Breast epithelium (tissue), 4 donors: ENCODE measurements at regions not wholly inside any gene's neighbourhood (a gene's known extent, or its start where the extent isn't known, plus 50 kb on each side); places are given as distances from the start of the nearest gene placed in this dataset.

Experiments used
- DNase-seq, 2 donors: peaks; one replicate each; pipeline ENCODE4 v3.0.0-alpha.2; 2019; ENCODE audit warnings: low spot score in 2 of 2
- H3K27ac ChIP-seq, 2 donors: fragments of 200-600 bp; sonication (generic) in 1 of 2; one replicate each; pipeline ENCODE4 v1.5.1; 2016 to 2019; ENCODE audit warnings: mild to moderate bottlenecking in 1 of 2
- H3K27me3 ChIP-seq, 2 donors: fragments of 200-600 bp; sonication (generic) in 1 of 2; one replicate each; pipeline versions ENCODE4 v1.5.1 to v1.6.0; 2017 to 2019; ENCODE audit warnings: control low read depth in 1 of 2, mild to moderate bottlenecking in 1 of 2
- H3K36me3 ChIP-seq: fragments of 200-600 bp; one replicate; pipeline ENCODE4 v1.5.1; 2019
- H3K4me1 ChIP-seq, 2 donors: fragments of 200-600 bp; sonication (generic); one replicate each; pipeline ENCODE4 v1.5.1; 2016 to 2019; ENCODE audit warnings: control low read depth in 1 of 2
- H3K4me3 ChIP-seq, 3 donors: fragments of 200-600 bp; sonication (generic); 1 replicate in 2 of 3; 2 replicates in 1 of 3; pipeline ENCODE4 v1.5.1; 2016 to 2019; ENCODE audit warnings: mild to moderate bottlenecking in 3 of 3, moderate library complexity in 2 of 3
- H3K9me3 ChIP-seq, 2 donors: fragments of 200-600 bp; sonication (generic) in 1 of 2; one replicate each; pipeline ENCODE4 v1.5.1; 2016 to 2019; ENCODE audit warnings: control low read depth in 1 of 2
- POLR2A ChIP-seq: fragments of 450-650 bp; IDR thresholded peaks from one replicate; pipeline ENCODE4 v1.6.1; 2016; ENCODE audit warnings: antibody characterized with exemption, mild to moderate bottlenecking, moderate library complexity
- POLR2AphosphoS5 ChIP-seq, 3 donors: sonication (generic); formaldehyde crosslinking; IDR thresholded peaks; one replicate each; pipeline ENCODE4 v1.6.1; 2017; ENCODE audit warnings: antibody characterized with exemption in 3 of 3
- intact Hi-C: fragments of 100-400 bp; cut with DNase I; formaldehyde crosslinking; loops from one replicate; pipeline ENCODE4 v1.15.1; 2023; ENCODE audit warnings: low total_unique reads
- TF ChIP-seq, protein P1 (sequence below), 3 donors: fragments of 450-650 bp; IDR thresholded peaks; one replicate each; pipeline ENCODE4 v1.5.1; 2016 to 2017; ENCODE audit warnings: antibody characterized with exemption in 3 of 3, mild to moderate bottlenecking in 3 of 3, moderate library complexity in 3 of 3

GRCh38 chr5:56314529-56314928, 81.4 kb upstream of the ANKRD55 start:
- intact Hi-C loops = no loop called here
- Histone ChIP-seq H3K36me3 (no peaks in the 10 kb centered on the region), H3K4me1 (no peaks in the 10 kb centered on the region), H3K27ac (no peak overlapping the region), H3K9me3 (no peaks in the 10 kb centered on the region), H3K4me3 (no peak overlapping the region), H3K27me3 (no peaks in the 10 kb centered on the region)
- DNase-seq = no peak
- no peak for TF ChIP-seq POLR2AphosphoS5 (IDR thresholded peaks at IDR 0.05)
- TF ChIP-seq, protein P1, sequence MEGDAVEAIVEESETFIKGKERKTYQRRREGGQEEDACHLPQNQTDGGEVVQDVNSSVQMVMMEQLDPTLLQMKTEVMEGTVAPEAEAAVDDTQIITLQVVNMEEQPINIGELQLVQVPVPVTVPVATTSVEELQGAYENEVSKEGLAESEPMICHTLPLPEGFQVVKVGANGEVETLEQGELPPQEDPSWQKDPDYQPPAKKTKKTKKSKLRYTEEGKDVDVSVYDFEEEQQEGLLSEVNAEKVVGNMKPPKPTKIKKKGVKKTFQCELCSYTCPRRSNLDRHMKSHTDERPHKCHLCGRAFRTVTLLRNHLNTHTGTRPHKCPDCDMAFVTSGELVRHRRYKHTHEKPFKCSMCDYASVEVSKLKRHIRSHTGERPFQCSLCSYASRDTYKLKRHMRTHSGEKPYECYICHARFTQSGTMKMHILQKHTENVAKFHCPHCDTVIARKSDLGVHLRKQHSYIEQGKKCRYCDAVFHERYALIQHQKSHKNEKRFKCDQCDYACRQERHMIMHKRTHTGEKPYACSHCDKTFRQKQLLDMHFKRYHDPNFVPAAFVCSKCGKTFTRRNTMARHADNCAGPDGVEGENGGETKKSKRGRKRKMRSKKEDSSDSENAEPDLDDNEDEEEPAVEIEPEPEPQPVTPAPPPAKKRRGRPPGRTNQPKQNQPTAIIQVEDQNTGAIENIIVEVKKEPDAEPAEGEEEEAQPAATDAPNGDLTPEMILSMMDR (IDR thresholded peaks at IDR 0.05) = no peak
- TF ChIP-seq POLR2A = no peak

DNA sequence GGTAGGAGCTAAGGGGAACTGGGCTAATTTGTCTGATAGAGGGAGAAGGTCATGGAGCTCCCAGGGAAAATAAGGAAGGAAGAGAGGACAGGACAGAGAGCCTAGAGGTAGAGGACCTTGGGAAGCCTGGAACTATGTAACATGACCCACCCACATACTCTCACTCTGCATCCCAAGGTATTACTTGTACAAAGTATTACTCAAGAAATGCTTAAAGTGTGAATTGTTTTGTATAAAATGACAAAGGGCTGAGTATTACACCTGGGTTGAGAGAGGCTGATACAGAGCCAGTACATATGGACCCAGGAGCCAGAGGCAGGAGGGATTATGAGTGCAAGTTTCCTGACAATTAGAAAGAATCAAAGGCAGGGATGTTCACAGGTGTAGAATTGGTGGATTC, 80.5 kb upstream of the ANKRD55 start:
- no peak for DNase-seq
- Histone ChIP-seq H3K4me1 (no peaks in the 10 kb centered on the region), H3K4me3 (no peak overlapping the region), H3K27me3 (no peaks in the 10 kb centered on the region), H3K27ac (no peak overlapping the region), H3K36me3 (no peaks in the 10 kb centered on the region), H3K9me3 (no peaks in the 10 kb centered on the region)
- no peak for TF ChIP-seq POLR2A
- intact Hi-C loops = no loop called here

DNA sequence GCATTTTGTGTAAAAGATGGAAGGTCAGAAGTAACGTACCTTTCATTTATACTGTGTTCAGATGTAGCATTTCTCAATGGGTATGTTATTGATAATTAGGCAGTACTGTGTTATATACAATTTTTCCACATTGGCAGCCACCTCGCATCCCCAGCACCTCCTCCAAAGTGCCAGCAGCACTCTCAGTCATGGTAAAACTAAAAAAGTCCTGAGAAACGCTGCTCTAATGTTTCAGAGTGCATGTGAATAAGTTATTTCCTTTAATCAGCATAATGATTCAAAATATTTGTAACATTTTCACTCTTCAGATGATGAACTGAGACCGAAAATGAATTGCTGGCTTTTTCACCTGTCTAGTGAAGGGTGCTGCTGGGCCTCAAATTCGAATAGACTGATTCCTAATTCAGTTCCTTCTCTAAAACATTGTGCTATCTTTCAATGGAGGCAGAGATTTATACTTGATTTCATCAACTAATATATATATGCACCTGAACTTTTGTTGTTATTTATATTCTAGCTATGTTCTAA, 79.9 kb upstream of the ANKRD55 start:
- intact Hi-C loops = no loop called here
- Histone ChIP-seq H3K36me3 (no peaks in the 10 kb centered on the region), H3K4me3 (no peak overlapping the region), H3K4me1 (no peaks in the 10 kb centered on the region), H3K27ac (no peak overlapping the region), H3K27me3 (no peaks in the 10 kb centered on the region), H3K9me3 (no peaks in the 10 kb centered on the region)
- DNase-seq = no peak
- TF ChIP-seq POLR2AphosphoS5 (IDR thresholded peaks at IDR 0.05) = no peak
- TF ChIP-seq, protein P1 (IDR thresholded peaks at IDR 0.05) = no peak
- no peak for TF ChIP-seq POLR2A

DNA sequence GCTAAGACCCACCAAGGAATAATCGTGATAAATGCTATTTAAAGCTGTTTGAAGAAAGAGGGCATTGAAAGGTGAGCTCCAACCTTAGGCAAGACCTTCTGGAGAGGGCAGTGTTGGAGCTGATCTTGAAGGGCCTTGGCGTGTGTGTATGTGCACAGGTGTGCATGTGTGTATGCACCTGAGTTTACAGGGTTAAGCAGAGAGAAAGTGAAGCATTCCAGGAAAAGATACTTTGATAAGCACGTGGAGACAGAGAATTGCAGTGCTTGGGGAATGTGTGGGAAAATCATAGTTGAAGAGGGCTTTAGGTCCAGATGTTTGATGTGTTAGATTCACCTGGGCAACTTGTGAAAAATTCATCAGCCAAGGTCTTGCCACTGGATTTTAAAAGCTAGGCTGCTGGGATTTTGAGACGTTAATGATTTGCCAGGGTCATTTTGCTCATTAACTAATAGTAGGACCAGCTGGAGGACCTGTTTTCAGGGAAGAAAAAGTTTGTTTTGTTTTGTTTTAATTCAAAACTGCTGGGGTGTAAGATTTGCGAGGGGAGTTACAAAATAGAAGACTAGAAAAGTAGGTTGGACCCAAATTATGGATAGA, 78.3 kb upstream of the ANKRD55 start:
- intact Hi-C loops = no loop called here
- Histone ChIP-seq H3K27me3 (no peaks in the 10 kb centered on the region), H3K27ac (no peak overlapping the region), H3K36me3 (no peaks in the 10 kb centered on the region), H3K4me1 (no peaks in the 10 kb centered on the region), H3K9me3 (peaks cover 0 to 3% of the 10 kb centered on the region in 2 donors), H3K4me3 (no peak overlapping the region)
- TF ChIP-seq, protein P1 (IDR thresholded peaks at IDR 0.05) = no peak
- TF ChIP-seq POLR2A (no peak), POLR2AphosphoS5 (IDR thresholded peaks at IDR 0.05) (no peak)
- no peak for DNase-seq

DNA sequence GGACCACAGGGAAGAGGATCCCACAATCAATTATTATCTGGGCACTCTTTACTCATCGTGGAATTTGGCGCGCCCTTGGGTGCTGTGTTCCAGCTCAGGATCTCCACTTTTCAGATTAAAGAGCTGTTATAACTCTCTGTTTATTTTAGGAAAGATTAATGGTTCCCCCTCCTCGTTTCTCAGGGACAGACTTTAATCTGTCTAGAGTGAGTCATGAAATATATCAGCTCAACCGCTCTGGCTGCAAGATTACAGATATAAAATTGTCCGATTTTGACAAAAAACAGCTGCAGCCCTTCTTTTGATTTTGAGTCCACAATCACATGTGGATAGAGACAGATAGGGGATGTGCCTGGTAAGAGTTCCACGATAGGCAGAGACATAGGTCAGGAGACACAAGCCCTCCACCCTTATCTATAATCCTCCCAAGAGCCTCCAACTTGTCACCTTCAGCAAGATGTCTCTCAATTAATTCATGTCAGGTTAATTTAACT, 77.6 kb upstream of the ANKRD55 start:
- DNase-seq = no peak
- TF ChIP-seq, protein P1 (IDR thresholded peaks at IDR 0.05) = no peak
- TF ChIP-seq POLR2A = no peak
- no peak for TF ChIP-seq POLR2AphosphoS5 (IDR thresholded peaks at IDR 0.05)

More for the DNA sequence above, 77.6 kb upstream of the ANKRD55 start:
- Histone ChIP-seq H3K4me3 (no peak overlapping the region), H3K4me1 (no peaks in the 10 kb centered on the region), H3K36me3 (no peaks in the 10 kb centered on the region), H3K27ac (no peak overlapping the region), H3K27me3 (no peaks in the 10 kb centered on the region), H3K9me3 (peaks cover 0 to 7% of the 10 kb centered on the region in 2 donors)
- intact Hi-C loops = no loop called here
